Chondrocyte (in vitro differentiated cells): ENCODE measurements at regions not wholly inside any gene's neighbourhood (a gene's known extent, or its start where the extent isn't known, plus 50 kb on each side); places are given as distances from the start of the nearest gene placed in this dataset.

ENCODE experiments used
- DNase-seq: peaks from one replicate; pipeline ENCODE4 v3.0.0; 2021; ENCODE audit warnings: mixed read lengths, low spot score
- H3K27ac Mint-ChIP-seq: one replicate; pipeline ENCODE4 v1.8.0; 2021; ENCODE audit warnings: mild to moderate bottlenecking, moderate library complexity, mixed read lengths; ENCODE audit not compliant: unreplicated experiment
- H3K27me3 Mint-ChIP-seq: 2 replicates; pipeline ENCODE4 v1.8.0; 2021; ENCODE audit warnings: low read depth, mixed read lengths
- H3K36me3 Mint-ChIP-seq: 2 replicates; pipeline ENCODE4 v1.8.0; 2021; ENCODE audit warnings: low read depth, mixed read lengths
- H3K4me1 Mint-ChIP-seq: 2 replicates; pipeline ENCODE4 v1.8.0; 2021; ENCODE audit warnings: low read depth, mild to moderate bottlenecking, mixed read lengths
- H3K4me3 Mint-ChIP-seq: one replicate; pipeline ENCODE4 v1.8.0; 2021; ENCODE audit warnings: mild to moderate bottlenecking, moderate library complexity, mixed read lengths; ENCODE audit not compliant: unreplicated experiment
- H3K9me3 Mint-ChIP-seq: 2 replicates; pipeline ENCODE4 v1.8.0; 2021; ENCODE audit warnings: low read depth, mixed read lengths
- CTCF ChIP-seq: fragments of 200-600 bp; sonication (generic); IDR thresholded peaks from 2 replicates; pipeline ENCODE4 v1.5.0; 2021; ENCODE audit warnings: antibody characterized with exemption, mild to moderate bottlenecking, moderate library complexity

DNA sequence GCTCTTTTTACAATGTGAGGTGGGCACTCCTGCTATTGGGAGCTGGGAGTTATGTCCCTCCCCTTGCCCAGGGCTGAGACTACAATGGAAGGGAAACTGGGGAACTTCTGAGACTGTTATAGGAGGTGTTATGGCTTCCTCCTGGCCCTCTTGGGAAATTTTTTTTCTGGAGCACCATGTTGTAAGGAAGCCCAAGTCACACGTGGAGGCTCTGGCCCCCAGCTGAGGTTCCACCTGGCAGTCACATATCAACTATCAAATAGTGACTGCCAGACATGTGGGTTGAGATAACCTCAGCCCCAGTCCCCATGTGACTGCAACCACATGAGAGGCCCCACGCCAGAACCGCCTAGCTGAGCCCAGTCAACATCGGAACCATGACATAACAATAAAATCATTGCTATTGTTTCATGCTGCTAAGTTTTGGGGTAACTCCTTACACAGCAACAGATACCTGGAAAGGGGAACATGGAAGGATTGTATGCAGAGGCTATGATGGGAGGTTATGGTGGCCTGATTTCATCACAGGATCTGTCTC is 99.4 kb upstream of the NCOR2 start:
- Mint-ChIP-seq H3K9me3 (peaks cover 13% of the 10 kb centered on the region), H3K27ac (no peak overlapping the region), H3K4me3 (no peak overlapping the region), H3K36me3 (no peaks in the 10 kb centered on the region), H3K27me3 (no peaks in the 10 kb centered on the region), H3K4me1 (peaks cover 23% of the 10 kb centered on the region)
- no peak for DNase-seq
- no peak for TF ChIP-seq CTCF

DNA sequence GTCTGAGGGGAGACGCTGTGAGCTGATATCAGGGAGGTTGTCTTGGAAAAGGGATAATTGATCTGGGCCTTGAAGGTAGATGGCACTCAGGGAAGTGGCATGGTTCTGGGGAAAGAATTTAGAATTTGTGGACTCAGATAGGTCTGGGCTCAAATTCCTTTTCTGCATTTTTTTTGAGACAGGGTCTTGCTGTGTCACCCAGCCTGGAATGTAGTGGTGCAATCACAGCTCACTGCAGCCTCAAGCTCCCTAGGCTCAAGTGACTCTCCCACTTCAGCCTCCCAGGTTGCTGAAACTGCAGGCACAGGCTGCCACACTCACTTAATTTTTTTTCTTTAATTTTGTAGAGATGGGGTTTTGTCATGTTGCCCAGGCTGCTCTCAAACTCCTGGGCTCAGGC is 98.1 kb upstream of the NCOR2 start:
- Mint-ChIP-seq H3K27me3 (no peaks in the 10 kb centered on the region), H3K36me3 (no peaks in the 10 kb centered on the region), H3K4me1 (peaks cover 23% of the 10 kb centered on the region), H3K9me3 (peaks cover 13% of the 10 kb centered on the region), H3K27ac (peak overlapping the region; percentile 42), H3K4me3 (no peak overlapping the region)
- no peak for TF ChIP-seq CTCF
- no peak for DNase-seq

- Mint-ChIP-seq H3K4me1 (peaks cover 23% of the 10 kb centered on the region), H3K4me3 (no peak overlapping the region)
These were observed 97.1 kb upstream of the NCOR2 start for GRCh38 chr12:124664395-124665111.

GRCh38 chr12:124663771-124664366 is 96.5 kb upstream of the NCOR2 start:
- H3K27me3 Mint-ChIP-seq, result no peaks in the 10 kb centered on the region
- no peak for TF ChIP-seq CTCF
- H3K9me3 Mint-ChIP-seq, result peaks cover 9% of the 10 kb centered on the region
- peaks cover 23% of the 10 kb centered on the region for H3K4me1 Mint-ChIP-seq
- no peak for DNase-seq
- no peaks in the 10 kb centered on the region for H3K36me3 Mint-ChIP-seq
- H3K4me3 Mint-ChIP-seq, result no peak overlapping the region
- peak overlapping the region; percentile 22 for H3K27ac Mint-ChIP-seq

More at GRCh38 chr12:124664395-124665111, 97.1 kb upstream of the NCOR2 start:
- Mint-ChIP-seq H3K36me3 (no peaks in the 10 kb centered on the region), H3K27ac (no peak overlapping the region), H3K27me3 (no peaks in the 10 kb centered on the region), H3K9me3 (peaks cover 9% of the 10 kb centered on the region)
- DNase-seq, result no peak
- TF ChIP-seq CTCF, result no peak

DNA sequence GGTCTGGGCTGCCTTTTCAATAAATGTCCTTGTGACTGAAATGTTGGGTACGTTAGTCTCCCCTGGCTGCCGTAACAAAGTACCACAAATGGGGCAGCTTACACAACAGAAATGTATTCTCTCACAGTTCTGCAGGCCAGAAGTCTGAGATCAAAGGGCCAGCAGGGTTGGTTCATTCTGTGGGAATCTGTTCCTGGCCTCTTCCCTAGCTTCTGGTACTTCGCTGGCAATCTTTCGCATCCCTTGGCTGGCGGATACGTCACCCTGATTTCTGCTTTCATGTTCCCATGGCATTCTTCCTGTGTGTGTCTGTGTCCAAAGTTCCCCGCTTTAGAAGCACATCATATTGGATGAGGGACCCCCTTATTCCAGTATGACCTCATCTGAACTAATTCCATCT is 95.8 kb upstream of the NCOR2 start:
- no peaks in the 10 kb centered on the region for H3K36me3 Mint-ChIP-seq

More for the DNA sequence above, 95.8 kb upstream of the NCOR2 start:
- H3K4me3 Mint-ChIP-seq, result no peak overlapping the region
- TF ChIP-seq CTCF, result no peak
- peaks cover 9% of the 10 kb centered on the region for H3K9me3 Mint-ChIP-seq
- H3K4me1 Mint-ChIP-seq, result peaks cover 23% of the 10 kb centered on the region
- peak overlapping the region; percentile 22 for H3K27ac Mint-ChIP-seq
- no peak for DNase-seq
- H3K27me3 Mint-ChIP-seq, result no peaks in the 10 kb centered on the region
